ENCODE measurements at regions not wholly inside any gene's neighbourhood (a gene's known extent, or its start where the extent isn't known, plus 50 kb on each side); places are given as distances from the start of the nearest gene placed in this dataset.

DNA sequence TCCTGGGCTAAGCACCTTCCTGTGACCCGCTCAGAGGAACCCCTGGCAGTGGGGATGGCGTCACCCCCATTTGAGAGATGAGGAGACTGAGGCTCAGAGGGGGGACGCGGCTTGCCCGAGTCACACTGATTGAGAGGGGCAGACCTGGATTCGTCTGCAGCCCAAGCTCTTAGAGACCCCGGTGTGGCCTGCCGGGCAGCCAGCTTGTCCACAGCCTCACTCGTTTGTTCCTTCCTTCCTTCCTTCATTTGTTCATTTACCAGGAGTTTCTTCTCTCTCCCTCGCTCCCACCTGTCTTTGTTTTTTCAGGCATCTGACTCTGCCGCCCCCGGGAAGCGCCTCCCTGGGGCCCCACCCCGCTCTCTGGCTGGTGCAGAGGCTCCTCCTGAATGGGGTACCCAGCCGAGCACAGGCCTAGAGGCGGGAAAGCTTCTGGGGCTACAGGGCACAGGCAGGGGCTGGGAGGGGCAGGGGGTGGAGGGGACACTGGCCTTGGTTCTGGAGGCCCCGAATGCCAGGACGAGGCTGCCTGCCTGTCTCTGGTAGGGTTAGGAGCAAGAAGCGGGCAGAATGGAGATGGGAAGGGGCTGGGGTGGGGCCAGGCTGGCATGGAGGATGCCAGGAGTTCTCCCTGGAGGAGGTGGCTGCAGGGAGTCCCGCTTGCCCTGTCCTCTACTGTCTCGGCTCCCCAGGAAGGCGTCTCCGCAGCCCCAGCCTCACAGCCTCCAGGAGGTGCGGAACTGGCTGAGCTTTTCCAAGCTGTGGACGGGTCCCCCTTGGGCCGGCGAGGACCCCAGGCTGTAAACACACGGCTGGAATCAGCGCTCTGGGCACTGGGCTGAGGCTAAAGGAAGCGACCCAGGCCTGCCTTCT is 91.6 kb downstream of the UNCX start:
- TF ChIP-seq POLR2A (IDR thresholded peaks at IDR 0.05): no peak
- TF ChIP-seq, protein P1, sequence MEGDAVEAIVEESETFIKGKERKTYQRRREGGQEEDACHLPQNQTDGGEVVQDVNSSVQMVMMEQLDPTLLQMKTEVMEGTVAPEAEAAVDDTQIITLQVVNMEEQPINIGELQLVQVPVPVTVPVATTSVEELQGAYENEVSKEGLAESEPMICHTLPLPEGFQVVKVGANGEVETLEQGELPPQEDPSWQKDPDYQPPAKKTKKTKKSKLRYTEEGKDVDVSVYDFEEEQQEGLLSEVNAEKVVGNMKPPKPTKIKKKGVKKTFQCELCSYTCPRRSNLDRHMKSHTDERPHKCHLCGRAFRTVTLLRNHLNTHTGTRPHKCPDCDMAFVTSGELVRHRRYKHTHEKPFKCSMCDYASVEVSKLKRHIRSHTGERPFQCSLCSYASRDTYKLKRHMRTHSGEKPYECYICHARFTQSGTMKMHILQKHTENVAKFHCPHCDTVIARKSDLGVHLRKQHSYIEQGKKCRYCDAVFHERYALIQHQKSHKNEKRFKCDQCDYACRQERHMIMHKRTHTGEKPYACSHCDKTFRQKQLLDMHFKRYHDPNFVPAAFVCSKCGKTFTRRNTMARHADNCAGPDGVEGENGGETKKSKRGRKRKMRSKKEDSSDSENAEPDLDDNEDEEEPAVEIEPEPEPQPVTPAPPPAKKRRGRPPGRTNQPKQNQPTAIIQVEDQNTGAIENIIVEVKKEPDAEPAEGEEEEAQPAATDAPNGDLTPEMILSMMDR (IDR thresholded peaks at IDR 0.05): no peak

All from heart left ventricle (tissue), 13 donors.